Osteocyte (in vitro differentiated cells): ENCODE measurements at regions not wholly inside any gene's neighbourhood (a gene's known extent, or its start where the extent isn't known, plus 50 kb on each side); places are given as distances from the start of the nearest gene placed in this dataset.

ENCODE experiments used
- DNase-seq: peaks from one replicate; pipeline ENCODE4 v3.0.0; 2021; ENCODE audit warnings: mixed read lengths; ENCODE audit not compliant: unreplicated experiment; ENCODE audit errors: extremely low spot score
- H3K27ac Mint-ChIP-seq: one replicate; pipeline ENCODE4 v1.8.0; 2021; ENCODE audit warnings: mild to moderate bottlenecking, mixed read lengths; ENCODE audit not compliant: unreplicated experiment
- H3K27me3 Mint-ChIP-seq: one replicate; pipeline ENCODE4 v1.8.0; 2021; ENCODE audit warnings: mixed read lengths; ENCODE audit not compliant: unreplicated experiment
- H3K36me3 Mint-ChIP-seq: one replicate; pipeline ENCODE4 v1.8.0; 2021; ENCODE audit warnings: mixed read lengths; ENCODE audit not compliant: unreplicated experiment
- H3K4me1 Mint-ChIP-seq: one replicate; pipeline ENCODE4 v1.8.0; 2021; ENCODE audit warnings: mixed read lengths; ENCODE audit not compliant: unreplicated experiment
- H3K4me3 Mint-ChIP-seq: one replicate; pipeline ENCODE4 v1.8.0; 2021; ENCODE audit warnings: mild to moderate bottlenecking, moderate library complexity, mixed read lengths; ENCODE audit not compliant: unreplicated experiment
- H3K9me3 Mint-ChIP-seq: one replicate; pipeline ENCODE4 v1.8.0; 2021; ENCODE audit warnings: mixed read lengths; ENCODE audit not compliant: unreplicated experiment
- TF ChIP-seq, protein P1 (sequence below): fragments of 200-600 bp; sonication (generic); IDR thresholded peaks from 2 replicates; pipeline ENCODE4 v1.5.0; 2021; ENCODE audit warnings: antibody characterized with exemption, mild to moderate bottlenecking, moderate library complexity

- H3K9me3 Mint-ChIP-seq: peaks cover 40% of the 10 kb centered on the region
- no peak overlapping the region for H3K27ac Mint-ChIP-seq
- no peaks in the 10 kb centered on the region for H3K27me3 Mint-ChIP-seq
- no peak for DNase-seq
- H3K36me3 Mint-ChIP-seq: no peaks in the 10 kb centered on the region
- H3K4me1 Mint-ChIP-seq: no peaks in the 10 kb centered on the region
- TF ChIP-seq, protein P1, sequence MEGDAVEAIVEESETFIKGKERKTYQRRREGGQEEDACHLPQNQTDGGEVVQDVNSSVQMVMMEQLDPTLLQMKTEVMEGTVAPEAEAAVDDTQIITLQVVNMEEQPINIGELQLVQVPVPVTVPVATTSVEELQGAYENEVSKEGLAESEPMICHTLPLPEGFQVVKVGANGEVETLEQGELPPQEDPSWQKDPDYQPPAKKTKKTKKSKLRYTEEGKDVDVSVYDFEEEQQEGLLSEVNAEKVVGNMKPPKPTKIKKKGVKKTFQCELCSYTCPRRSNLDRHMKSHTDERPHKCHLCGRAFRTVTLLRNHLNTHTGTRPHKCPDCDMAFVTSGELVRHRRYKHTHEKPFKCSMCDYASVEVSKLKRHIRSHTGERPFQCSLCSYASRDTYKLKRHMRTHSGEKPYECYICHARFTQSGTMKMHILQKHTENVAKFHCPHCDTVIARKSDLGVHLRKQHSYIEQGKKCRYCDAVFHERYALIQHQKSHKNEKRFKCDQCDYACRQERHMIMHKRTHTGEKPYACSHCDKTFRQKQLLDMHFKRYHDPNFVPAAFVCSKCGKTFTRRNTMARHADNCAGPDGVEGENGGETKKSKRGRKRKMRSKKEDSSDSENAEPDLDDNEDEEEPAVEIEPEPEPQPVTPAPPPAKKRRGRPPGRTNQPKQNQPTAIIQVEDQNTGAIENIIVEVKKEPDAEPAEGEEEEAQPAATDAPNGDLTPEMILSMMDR: no peak
- no peak overlapping the region for H3K4me3 Mint-ChIP-seq
These were observed 512.6 kb downstream of the GLRX3 start for GRCh38 chr10:130648807-130649206.

DNA sequence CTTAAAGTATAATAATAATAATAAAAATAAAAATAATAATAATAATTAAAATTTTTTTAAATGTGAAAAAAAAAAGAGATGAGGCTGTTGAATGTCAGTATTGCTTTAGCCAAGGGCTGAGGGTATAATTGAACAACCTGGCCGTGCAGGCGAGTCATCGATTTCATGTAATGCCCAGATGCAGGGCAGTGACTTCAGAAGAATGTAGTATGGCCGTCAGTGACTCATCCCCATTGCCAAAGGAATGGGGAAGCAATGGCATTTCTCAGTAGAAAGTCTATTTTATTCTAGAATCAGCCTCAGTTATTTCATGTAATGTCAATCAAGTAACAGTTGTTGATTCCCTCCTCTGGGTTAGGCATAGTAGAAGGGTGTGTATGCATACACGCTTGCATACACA lies 516.4 kb downstream of the GLRX3 start:
- H3K9me3 Mint-ChIP-seq: peaks cover 25% of the 10 kb centered on the region
- TF ChIP-seq, protein P1: no peak
- no peak overlapping the region for H3K4me3 Mint-ChIP-seq
- H3K4me1 Mint-ChIP-seq: no peaks in the 10 kb centered on the region
- no peaks in the 10 kb centered on the region for H3K27me3 Mint-ChIP-seq
- DNase-seq: no peak
- H3K27ac Mint-ChIP-seq: no peak overlapping the region
- H3K36me3 Mint-ChIP-seq: no peaks in the 10 kb centered on the region

- DNase-seq: peak; percentile 82
- no peaks in the 10 kb centered on the region for H3K36me3 Mint-ChIP-seq
- no peaks in the 10 kb centered on the region for H3K27me3 Mint-ChIP-seq
- no peaks in the 10 kb centered on the region for H3K4me1 Mint-ChIP-seq
- no peak overlapping the region for H3K27ac Mint-ChIP-seq
- no peak overlapping the region for H3K4me3 Mint-ChIP-seq
- TF ChIP-seq, protein P1: no peak
- peaks cover 20% of the 10 kb centered on the region for H3K9me3 Mint-ChIP-seq
These were observed 516.9 kb downstream of the GLRX3 start for GRCh38 chr10:130652964-130653578.

DNA sequence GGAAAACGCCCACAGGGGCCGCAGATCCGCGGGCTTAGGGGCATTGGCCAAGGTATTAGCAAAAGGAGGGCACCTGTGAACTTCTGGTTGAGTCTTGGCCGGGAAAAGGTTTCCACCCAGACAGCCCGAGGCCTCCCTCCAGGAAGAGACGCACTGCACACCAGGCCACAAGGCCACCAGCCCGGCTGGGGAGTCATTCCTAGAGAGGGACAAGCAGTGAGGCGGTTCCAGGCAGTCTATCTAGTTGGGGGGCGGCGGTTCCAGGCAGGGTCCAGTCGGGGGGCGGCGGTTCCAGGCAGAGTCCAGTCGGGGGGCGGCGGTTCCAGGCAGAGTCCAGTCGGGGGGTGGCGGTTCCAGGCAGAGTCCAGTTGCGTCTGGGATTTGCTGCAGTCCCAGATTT lies 518.5 kb downstream of the GLRX3 start:
- H3K27me3 Mint-ChIP-seq: no peaks in the 10 kb centered on the region
- H3K4me3 Mint-ChIP-seq: no peak overlapping the region
- H3K27ac Mint-ChIP-seq: no peak overlapping the region
- H3K4me1 Mint-ChIP-seq: no peaks in the 10 kb centered on the region
- no peaks in the 10 kb centered on the region for H3K36me3 Mint-ChIP-seq
- no peak for DNase-seq
- peaks cover 15% of the 10 kb centered on the region for H3K9me3 Mint-ChIP-seq
- TF ChIP-seq, protein P1: no peak

DNA sequence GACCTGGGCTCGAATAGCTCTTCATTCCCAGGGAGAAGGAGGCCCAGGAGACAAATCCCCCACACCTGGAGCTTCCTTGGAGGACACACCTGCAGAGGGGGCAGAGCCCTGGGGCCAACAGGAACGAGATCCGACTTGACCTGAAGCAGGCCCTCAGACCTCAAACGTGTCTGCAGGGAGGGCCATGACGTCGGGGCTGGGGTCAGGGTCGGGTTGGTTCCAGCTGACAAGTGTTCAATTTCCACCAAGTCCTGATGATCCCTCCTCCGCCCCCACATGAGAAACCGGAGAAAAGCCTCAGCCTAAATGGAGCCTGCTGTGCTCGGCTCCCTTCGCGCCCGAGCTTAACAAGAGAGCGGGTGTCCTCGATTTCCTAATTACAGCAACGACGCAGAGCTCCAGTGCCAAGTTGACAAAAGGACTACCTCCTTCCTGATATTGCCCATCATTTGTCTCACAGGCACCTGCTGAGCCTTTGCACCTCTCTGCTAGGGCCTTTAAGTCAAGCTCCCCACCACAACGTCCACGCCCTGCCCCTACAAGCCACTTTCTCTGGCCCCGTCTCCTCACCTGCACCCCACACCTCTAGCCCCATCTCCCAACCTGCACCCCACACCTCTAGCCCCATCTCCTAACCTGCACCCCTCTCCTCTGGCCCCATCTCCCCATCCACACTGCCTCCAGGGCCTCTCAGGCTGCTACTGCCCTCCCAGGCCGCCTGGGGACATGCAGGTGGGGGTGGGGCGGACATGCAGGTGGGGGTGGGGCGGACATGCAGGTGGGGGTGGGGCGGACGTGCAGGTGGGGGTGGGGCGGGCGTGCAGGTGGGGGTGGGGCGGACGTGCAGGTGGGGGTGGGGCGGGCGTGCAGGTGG lies 519.4 kb downstream of the GLRX3 start:
- Mint-ChIP-seq H3K4me1 (no peaks in the 10 kb centered on the region), H3K9me3 (peaks cover 20% of the 10 kb centered on the region), H3K36me3 (no peaks in the 10 kb centered on the region), H3K4me3 (no peak overlapping the region), H3K27ac (no peak overlapping the region), H3K27me3 (no peaks in the 10 kb centered on the region)
- TF ChIP-seq, protein P1: no peak
- DNase-seq: no peak
